Transverse colon (tissue), 3 donors: ENCODE measurements at regions not wholly inside any gene's neighbourhood (a gene's known extent, or its start where the extent isn't known, plus 50 kb on each side); places are given as distances from the start of the nearest gene placed in this dataset.

Experiments
- CTCF ChIP-seq, 5 experiments: fragments of 200-600 bp in 3 of 5; fragments of 450-650 bp in 2 of 5; sonication (generic) in 3 of 5; IDR thresholded peaks; 1 replicate in 2 of 5; 2 replicates in 3 of 5; pipeline ENCODE4 v1.5.1; 2016 to 2017; ENCODE audit warnings: antibody characterized with exemption in 5 of 5, inconsistent platforms in 3 of 5, mild to moderate bottlenecking in 2 of 5, moderate library complexity in 1 of 5
- EP300 ChIP-seq: sonication (generic); formaldehyde crosslinking; IDR thresholded peaks from one replicate; pipeline ENCODE4 v1.6.1; 2017; ENCODE audit warnings: antibody characterized with exemption, low read depth
- POLR2A ChIP-seq: fragments of 450-650 bp; IDR thresholded peaks from one replicate; pipeline ENCODE4 v1.6.1; 2016; ENCODE audit warnings: antibody characterized with exemption, mild to moderate bottlenecking, moderate library complexity

- TF ChIP-seq CTCF (IDR thresholded peaks at IDR 0.05) (no peak), POLR2A (no peak), EP300 (no peak)
These were observed 50.3 kb upstream of the EGR2 start for GRCh38 chr10:62866451-62866850.
